ENCODE measurements at regions not wholly inside any gene's neighbourhood (a gene's known extent, or its start where the extent isn't known, plus 50 kb on each side); places are given as distances from the start of the nearest gene placed in this dataset.

- WGBS (ENCODE audit: insufficient coverage, low coverage, missing lambda C conversion rate) = 3% methylated on average over 3 of the region's 3 CpGs
- H3K27ac ChIP-seq (ENCODE audit: extremely low read depth, low read depth, low read length) = no peak overlapping the region
- BruUV-seq (replicated peaks) = no TSS peak
- H2AFZ ChIP-seq (ENCODE audit: low read depth, low read length) = no peak overlapping the region
- H3K27me3 ChIP-seq (ENCODE audit: control insufficient read depth in 2 of 2, insufficient read depth in 2 of 2, low read length in 2 of 2) = no peaks in the 10 kb centered on the region
- H3K4me3 ChIP-seq = no peak overlapping the region
- ChIA-PET POLR2A (no interaction called here), CTCF (ENCODE audit: low intra/inter-chr PET ratio) (interaction anchor here (0.6 kb wide), 1 partner anchor 100 kb away, joined by 3 read pairs; no protein-coding TSS in a partner anchor)
- no peaks in the 10 kb centered on the region for H3K4me1 ChIP-seq (replicated peaks in 1 of 2; ENCODE audit: control insufficient read depth in 2 of 2, insufficient read depth in 2 of 2, low read length in 2 of 2)
- TF ChIP-seq HNRNPH1 (optimal IDR thresholded peaks at IDR 0.05; ENCODE audit: low read depth, low read length) (no peak), PPARD (CRISPR knock-in tag; IDR thresholded peaks at IDR 0.05) (no peak), RAD21 (CRISPR knock-in tag; conservative IDR thresholded peaks at IDR 0.05 in 1 of 2, IDR thresholded peaks at IDR 0.05 in 1 of 2) (peak in 1 of 2 experiments; percentile 22; a peak in 1 of 4 replicates), ZBTB43 (CRISPR knock-in tag; IDR thresholded peaks at IDR 0.05) (no peak), FOXA3 (CRISPR knock-in tag; conservative IDR thresholded peaks at IDR 0.05 in 1 of 2, IDR thresholded peaks at IDR 0.05 in 1 of 2) (no peak), TGIF2 (CRISPR knock-in tag; IDR thresholded peaks at IDR 0.05) (no peak), ARID1B (IDR thresholded peaks at IDR 0.05) (no peak), ZNF668 (CRISPR knock-in tag; IDR thresholded peaks at IDR 0.05) (no peak)
- TF ChIP-seq, protein P1, sequence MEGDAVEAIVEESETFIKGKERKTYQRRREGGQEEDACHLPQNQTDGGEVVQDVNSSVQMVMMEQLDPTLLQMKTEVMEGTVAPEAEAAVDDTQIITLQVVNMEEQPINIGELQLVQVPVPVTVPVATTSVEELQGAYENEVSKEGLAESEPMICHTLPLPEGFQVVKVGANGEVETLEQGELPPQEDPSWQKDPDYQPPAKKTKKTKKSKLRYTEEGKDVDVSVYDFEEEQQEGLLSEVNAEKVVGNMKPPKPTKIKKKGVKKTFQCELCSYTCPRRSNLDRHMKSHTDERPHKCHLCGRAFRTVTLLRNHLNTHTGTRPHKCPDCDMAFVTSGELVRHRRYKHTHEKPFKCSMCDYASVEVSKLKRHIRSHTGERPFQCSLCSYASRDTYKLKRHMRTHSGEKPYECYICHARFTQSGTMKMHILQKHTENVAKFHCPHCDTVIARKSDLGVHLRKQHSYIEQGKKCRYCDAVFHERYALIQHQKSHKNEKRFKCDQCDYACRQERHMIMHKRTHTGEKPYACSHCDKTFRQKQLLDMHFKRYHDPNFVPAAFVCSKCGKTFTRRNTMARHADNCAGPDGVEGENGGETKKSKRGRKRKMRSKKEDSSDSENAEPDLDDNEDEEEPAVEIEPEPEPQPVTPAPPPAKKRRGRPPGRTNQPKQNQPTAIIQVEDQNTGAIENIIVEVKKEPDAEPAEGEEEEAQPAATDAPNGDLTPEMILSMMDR (IDR thresholded peaks at IDR 0.05 in 2 of 3, conservative IDR thresholded peaks at IDR 0.05 in 1 of 3; ENCODE audit: insufficient read depth in 2 of 3, low read depth in 1 of 3, low read length in 3 of 3) = peak in 1 of 3 experiments; percentile 33; a peak in 1 of 6 replicates
- no peak for ATAC-seq
- FAIRE-seq = no peak
- H3K9me3 ChIP-seq (replicated peaks; ENCODE audit: control insufficient read depth, insufficient read depth, low read depth, low read length) = no peaks in the 10 kb centered on the region; the same call in 1 of the 2 replicates
- no peaks in the 10 kb centered on the region for H3K9me1 ChIP-seq (ENCODE audit: control insufficient read depth, insufficient read depth, low read length)
- intact Hi-C loops (cut with micrococcal nuclease) = loop anchor here (2.0 kb wide), 1 partner anchor 242 kb away; no protein-coding TSS in a partner anchor
- no peak overlapping the region for H3K4me2 ChIP-seq (ENCODE audit: insufficient read depth, low read length)
- no peaks in the 10 kb centered on the region for H3K36me3 ChIP-seq (ENCODE audit: control insufficient read depth, insufficient read depth, low read length)
- DNase-seq (ENCODE audit: extremely low read depth in 1 of 4, low spot score in 3 of 4) = no peak
- no peaks in the 10 kb centered on the region for H4K20me1 ChIP-seq (replicated peaks; ENCODE audit: control insufficient read depth, insufficient read depth, low read length)
- in situ Hi-C loops (cut with MboI) = no loop called here
- H3K9ac ChIP-seq (ENCODE audit: insufficient read depth in 1 of 2, low read depth in 2 of 2, low read length in 2 of 2) = no peak overlapping the region
- H3K79me2 ChIP-seq (ENCODE audit: control insufficient read depth, insufficient read depth, low read length) = no peaks in the 10 kb centered on the region
These were observed 294.3 kb upstream of the KCNH7 start for GRCh38 chr2:163132850-163133249.
